ENCODE measurements at regions not wholly inside any gene's neighbourhood (a gene's known extent, or its start where the extent isn't known, plus 50 kb on each side); places are given as distances from the start of the nearest gene placed in this dataset.
"Not testable (repeated sequence)": the region's sequence is repeated elsewhere in the genome, so short reads cannot be mapped to it uniquely, and the experiment has no call there.

DNA sequence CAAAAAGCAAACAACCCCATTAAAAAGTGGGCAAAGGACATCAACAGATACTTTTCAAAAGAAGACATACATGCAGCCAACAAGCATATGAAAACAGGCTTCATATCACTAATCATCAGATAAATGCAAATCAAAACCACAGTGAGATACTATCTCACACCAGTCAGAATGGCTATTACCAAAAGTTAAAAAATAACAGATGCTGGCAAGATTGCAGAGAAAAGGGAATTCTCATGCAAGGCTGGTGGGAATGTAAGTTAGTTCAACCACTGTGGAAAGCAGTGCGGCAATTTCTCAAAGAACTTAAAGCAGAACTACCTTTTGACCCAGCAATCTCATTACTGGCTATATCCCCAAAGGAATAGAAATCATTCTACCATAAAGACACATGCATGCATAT lies 260.8 kb downstream of the C11orf87 start:
- H3F3A ChIP-seq (replicated peaks; ENCODE audit: insufficient read depth); H3K27ac ChIP-seq (ENCODE audit: low read depth in 2 of 2, low read length in 1 of 2); H3K36me3 ChIP-seq (replicated peaks in 1 of 2; ENCODE audit: control insufficient read depth in 1 of 2, insufficient read depth in 2 of 2, low read length in 1 of 2); H3K4me2 ChIP-seq; POLR2A ChIA-PET; CTCF ChIA-PET; H3K4me1 ChIP-seq (ENCODE audit: control insufficient read depth in 1 of 2, insufficient read depth in 2 of 2, low read depth in 1 of 2, low read length in 1 of 2); H3K9me2 ChIP-seq; H3K27me3 ChIP-seq (ENCODE audit: insufficient read depth); H4K20me1 ChIP-seq (ENCODE audit: insufficient read depth); H3K9ac ChIP-seq; DNase-seq; H2AFZ ChIP-seq (ENCODE audit: low read depth); H3K9me3 ChIP-seq; H3K79me2 ChIP-seq (ENCODE audit: insufficient read depth); H3K4me3 ChIP-seq (ENCODE audit: low read depth in 2 of 2, low read length in 1 of 2): not testable (repeated sequence)
- TF ChIP-seq PBX3 (IDR thresholded peaks at IDR 0.05) (0 out of 2 replicates have a peak, but pooled peaks have one; percentile 3), TCF12 (IDR thresholded peaks at IDR 0.05) (peak; percentile 52; the same call in 1 of the 2 replicates)
- 55% methylated on average over 1 of the region's 1 CpG for WGBS (ENCODE audit: low lambda C conversion rate)

DNA sequence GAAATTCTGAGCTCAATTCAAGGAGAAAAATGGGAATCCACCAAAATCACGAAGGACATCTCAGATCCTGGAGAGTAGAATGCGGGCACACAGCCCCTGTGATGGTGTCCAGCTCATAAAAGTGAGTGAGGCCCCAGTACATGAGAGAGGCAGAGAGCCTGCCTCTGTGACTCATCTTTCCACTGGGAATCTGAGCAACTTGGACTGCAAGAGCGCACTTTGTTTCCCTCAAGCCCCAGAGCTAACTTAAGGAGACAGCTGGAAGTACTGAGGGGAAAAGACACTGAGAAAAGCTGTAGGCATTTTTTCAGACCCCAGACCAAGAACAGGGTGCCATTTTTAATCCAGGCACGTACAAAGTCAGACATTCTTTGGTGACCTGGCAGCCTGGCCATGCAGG lies 273.7 kb downstream of the C11orf87 start:
- H3K4me1 ChIP-seq (ENCODE audit: control insufficient read depth in 1 of 2, insufficient read depth in 2 of 2, low read depth in 1 of 2, low read length in 1 of 2) = no peaks in the 10 kb centered on the region
- H3K4me2 ChIP-seq = no peak overlapping the region
- CTCF ChIA-PET = interaction anchor here (0.6 to 3.5 kb wide), 7 partner anchors 10 to 998 kb away, joined by 3 to 18 read pairs (median 3); no protein-coding TSS in a partner anchor
- H3K9ac ChIP-seq = no peak overlapping the region
- peaks cover 0 to 3% of the 10 kb centered on the region in 2 experiments for H3K36me3 ChIP-seq (replicated peaks in 1 of 2; ENCODE audit: control insufficient read depth in 1 of 2, insufficient read depth in 2 of 2, low read length in 1 of 2)
- H3K27me3 ChIP-seq (ENCODE audit: insufficient read depth) = no peaks in the 10 kb centered on the region
- no peaks in the 10 kb centered on the region for H3F3A ChIP-seq (replicated peaks; ENCODE audit: insufficient read depth)
- H3K27ac ChIP-seq (ENCODE audit: low read depth in 2 of 2, low read length in 1 of 2) = no peak overlapping the region
- H3K79me2 ChIP-seq (ENCODE audit: insufficient read depth) = no peaks in the 10 kb centered on the region
- no peak for DNase-seq
- no peaks in the 10 kb centered on the region for H3K9me2 ChIP-seq
- WGBS (ENCODE audit: low lambda C conversion rate) = 18% methylated on average over 4 of the region's 4 CpGs
- no peak overlapping the region for H3K4me3 ChIP-seq (ENCODE audit: low read depth in 2 of 2, low read length in 1 of 2)
- no peak overlapping the region for H2AFZ ChIP-seq (ENCODE audit: low read depth)
- POLR2A ChIA-PET = no interaction called here
- no peak for TF ChIP-seq FOXJ3 (CRISPR knock-in tag; IDR thresholded peaks at IDR 0.05)
- no peak for TF ChIP-seq FOSL2 (IDR thresholded peaks at IDR 0.05; ENCODE audit: borderline replicate concordance, low read depth)
- no peak for TF ChIP-seq MEF2A (IDR thresholded peaks at IDR 0.05; ENCODE audit: borderline replicate concordance, low read depth)
- no peak for TF ChIP-seq PBX3 (IDR thresholded peaks at IDR 0.05)
- no peak for TF ChIP-seq CHD2 (IDR thresholded peaks at IDR 0.05; ENCODE audit: low read length, partially characterized antibody)
- TF ChIP-seq, protein P1, sequence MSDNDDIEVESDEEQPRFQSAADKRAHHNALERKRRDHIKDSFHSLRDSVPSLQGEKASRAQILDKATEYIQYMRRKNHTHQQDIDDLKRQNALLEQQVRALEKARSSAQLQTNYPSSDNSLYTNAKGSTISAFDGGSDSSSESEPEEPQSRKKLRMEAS (IDR thresholded peaks at IDR 0.05; ENCODE audit: low read depth) = no peak
- H4K20me1 ChIP-seq (ENCODE audit: insufficient read depth) = no peaks in the 10 kb centered on the region
- H3K9me3 ChIP-seq = peaks cover 11% of the 10 kb centered on the region; the same call in 1 of the 2 replicates

DNA sequence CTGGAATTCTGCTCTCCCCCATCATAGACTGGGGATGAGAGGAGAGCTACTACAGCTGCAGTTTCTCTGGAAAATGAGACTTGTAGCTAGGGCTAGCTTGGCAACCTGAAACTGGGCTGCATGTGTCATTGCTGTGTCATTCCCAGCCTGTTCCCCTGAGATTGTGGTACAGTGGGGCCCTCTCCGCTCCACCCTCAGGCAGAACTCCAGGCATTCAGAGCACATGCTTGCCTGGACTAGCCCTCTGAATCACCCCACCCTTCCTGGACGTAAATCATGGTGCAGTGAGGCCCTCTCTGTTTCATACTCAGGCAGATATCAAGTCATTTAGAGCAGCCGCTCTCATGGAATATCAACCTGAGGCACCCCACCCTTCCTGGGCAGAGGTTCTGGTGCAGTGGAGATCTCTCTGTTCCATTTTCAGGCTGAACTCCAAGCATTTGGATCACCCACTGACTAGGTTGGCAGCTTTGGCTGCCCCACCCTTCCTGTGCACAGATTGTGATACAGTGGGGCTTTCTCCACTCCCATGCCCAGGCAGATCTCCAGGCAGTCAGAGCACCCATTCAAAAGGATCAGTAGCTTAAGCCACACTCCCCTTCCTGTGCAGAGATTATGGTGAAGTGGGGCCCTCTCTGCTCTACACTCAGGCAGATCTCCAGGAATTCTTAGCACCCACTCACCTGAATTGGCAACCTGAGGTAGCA lies 274.4 kb downstream of the C11orf87 start:
- H3K9me2 ChIP-seq = no peaks in the 10 kb centered on the region
- CTCF ChIA-PET = interaction anchor here (0.6 to 3.5 kb wide), 19 partner anchors 9 to 999 kb away, joined by 3 to 18 read pairs (median 3); partner anchors contain the start of gene C11orf87
- no peaks in the 10 kb centered on the region for H4K20me1 ChIP-seq (ENCODE audit: insufficient read depth)
- 75% methylated on average over 2 of the region's 3 CpGs for WGBS (ENCODE audit: low lambda C conversion rate)
- no peak overlapping the region for H3K9ac ChIP-seq
- H3K4me1 ChIP-seq (ENCODE audit: control insufficient read depth in 1 of 2, insufficient read depth in 2 of 2, low read depth in 1 of 2, low read length in 1 of 2) = no peaks in the 10 kb centered on the region
- no peaks in the 10 kb centered on the region for H3F3A ChIP-seq (replicated peaks; ENCODE audit: insufficient read depth)
- POLR2A ChIA-PET = no interaction called here
- peaks cover 11% of the 10 kb centered on the region; the same call in 1 of the 2 replicates for H3K9me3 ChIP-seq
- no peaks in the 10 kb centered on the region for H3K79me2 ChIP-seq (ENCODE audit: insufficient read depth)
- no peak for DNase-seq
- no peaks in the 10 kb centered on the region for H3K27me3 ChIP-seq (ENCODE audit: insufficient read depth)
- H3K4me3 ChIP-seq (ENCODE audit: low read depth in 2 of 2, low read length in 1 of 2) = no peak overlapping the region
- no peak overlapping the region for H3K27ac ChIP-seq (ENCODE audit: low read depth in 2 of 2, low read length in 1 of 2)
- H2AFZ ChIP-seq (ENCODE audit: low read depth) = no peak overlapping the region
- H3K4me2 ChIP-seq = no peak overlapping the region
- peaks cover 0 to 3% of the 10 kb centered on the region in 2 experiments for H3K36me3 ChIP-seq (replicated peaks in 1 of 2; ENCODE audit: control insufficient read depth in 1 of 2, insufficient read depth in 2 of 2, low read length in 1 of 2)
- TF ChIP-seq POLR2AphosphoS5 (IDR thresholded peaks at IDR 0.05; ENCODE audit: low read depth, low read length) (no peak), EP300 (IDR thresholded peaks at IDR 0.05; ENCODE audit: borderline replicate concordance in 1 of 2, low read depth in 1 of 2, low read length in 1 of 2) (no peak), RXRA (IDR thresholded peaks at IDR 0.05; ENCODE audit: borderline replicate concordance, low read depth) (no peak), SMC3 (IDR thresholded peaks at IDR 0.05; ENCODE audit: low read depth, low read length) (no peak), NFIC (IDR thresholded peaks at IDR 0.05; ENCODE audit: borderline replicate concordance) (no peak), RCOR1 (IDR thresholded peaks at IDR 0.05; ENCODE audit: low read length) (no peak), EZH2phosphoT487 (IDR thresholded peaks at IDR 0.05; ENCODE audit: borderline replicate concordance, low read depth) (no peak), TCF12 (IDR thresholded peaks at IDR 0.05) (no peak)
- TF ChIP-seq, protein P2, sequence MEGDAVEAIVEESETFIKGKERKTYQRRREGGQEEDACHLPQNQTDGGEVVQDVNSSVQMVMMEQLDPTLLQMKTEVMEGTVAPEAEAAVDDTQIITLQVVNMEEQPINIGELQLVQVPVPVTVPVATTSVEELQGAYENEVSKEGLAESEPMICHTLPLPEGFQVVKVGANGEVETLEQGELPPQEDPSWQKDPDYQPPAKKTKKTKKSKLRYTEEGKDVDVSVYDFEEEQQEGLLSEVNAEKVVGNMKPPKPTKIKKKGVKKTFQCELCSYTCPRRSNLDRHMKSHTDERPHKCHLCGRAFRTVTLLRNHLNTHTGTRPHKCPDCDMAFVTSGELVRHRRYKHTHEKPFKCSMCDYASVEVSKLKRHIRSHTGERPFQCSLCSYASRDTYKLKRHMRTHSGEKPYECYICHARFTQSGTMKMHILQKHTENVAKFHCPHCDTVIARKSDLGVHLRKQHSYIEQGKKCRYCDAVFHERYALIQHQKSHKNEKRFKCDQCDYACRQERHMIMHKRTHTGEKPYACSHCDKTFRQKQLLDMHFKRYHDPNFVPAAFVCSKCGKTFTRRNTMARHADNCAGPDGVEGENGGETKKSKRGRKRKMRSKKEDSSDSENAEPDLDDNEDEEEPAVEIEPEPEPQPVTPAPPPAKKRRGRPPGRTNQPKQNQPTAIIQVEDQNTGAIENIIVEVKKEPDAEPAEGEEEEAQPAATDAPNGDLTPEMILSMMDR (IDR thresholded peaks at IDR 0.05) = no peak
- TF ChIP-seq, protein P3, sequence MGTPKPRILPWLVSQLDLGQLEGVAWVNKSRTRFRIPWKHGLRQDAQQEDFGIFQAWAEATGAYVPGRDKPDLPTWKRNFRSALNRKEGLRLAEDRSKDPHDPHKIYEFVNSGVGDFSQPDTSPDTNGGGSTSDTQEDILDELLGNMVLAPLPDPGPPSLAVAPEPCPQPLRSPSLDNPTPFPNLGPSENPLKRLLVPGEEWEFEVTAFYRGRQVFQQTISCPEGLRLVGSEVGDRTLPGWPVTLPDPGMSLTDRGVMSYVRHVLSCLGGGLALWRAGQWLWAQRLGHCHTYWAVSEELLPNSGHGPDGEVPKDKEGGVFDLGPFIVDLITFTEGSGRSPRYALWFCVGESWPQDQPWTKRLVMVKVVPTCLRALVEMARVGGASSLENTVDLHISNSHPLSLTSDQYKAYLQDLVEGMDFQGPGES (IDR thresholded peaks at IDR 0.05; ENCODE audit: low read depth, low read length) = no peak

Data from SK-N-SH (cell line).